Mammary epithelial cell (primary cell): ENCODE measurements at regions not wholly inside any gene's neighbourhood (a gene's known extent, or its start where the extent isn't known, plus 50 kb on each side); places are given as distances from the start of the nearest gene placed in this dataset.

Experiments used
- EZH2 ChIP-seq: IDR thresholded peaks from 2 replicates; pipeline ENCODE4 v1.6.1; 2012; ENCODE audit warnings: low read length, inconsistent platforms, borderline replicate concordance
- TF ChIP-seq, protein P1 (sequence below), 2 donors: IDR thresholded peaks in 1 of 2; conservative IDR thresholded peaks in 1 of 2; 2 replicates each; pipeline ENCODE4 v1.5.1; 2011 to 2012; ENCODE audit warnings: inconsistent platforms in 2 of 2, low read length in 2 of 2, mild to moderate bottlenecking in 2 of 2, control low read depth in 1 of 2, low read depth in 1 of 2; ENCODE audit not compliant: insufficient read depth in 1 of 2; ENCODE audit errors: extremely low read depth in 1 of 2

DNA sequence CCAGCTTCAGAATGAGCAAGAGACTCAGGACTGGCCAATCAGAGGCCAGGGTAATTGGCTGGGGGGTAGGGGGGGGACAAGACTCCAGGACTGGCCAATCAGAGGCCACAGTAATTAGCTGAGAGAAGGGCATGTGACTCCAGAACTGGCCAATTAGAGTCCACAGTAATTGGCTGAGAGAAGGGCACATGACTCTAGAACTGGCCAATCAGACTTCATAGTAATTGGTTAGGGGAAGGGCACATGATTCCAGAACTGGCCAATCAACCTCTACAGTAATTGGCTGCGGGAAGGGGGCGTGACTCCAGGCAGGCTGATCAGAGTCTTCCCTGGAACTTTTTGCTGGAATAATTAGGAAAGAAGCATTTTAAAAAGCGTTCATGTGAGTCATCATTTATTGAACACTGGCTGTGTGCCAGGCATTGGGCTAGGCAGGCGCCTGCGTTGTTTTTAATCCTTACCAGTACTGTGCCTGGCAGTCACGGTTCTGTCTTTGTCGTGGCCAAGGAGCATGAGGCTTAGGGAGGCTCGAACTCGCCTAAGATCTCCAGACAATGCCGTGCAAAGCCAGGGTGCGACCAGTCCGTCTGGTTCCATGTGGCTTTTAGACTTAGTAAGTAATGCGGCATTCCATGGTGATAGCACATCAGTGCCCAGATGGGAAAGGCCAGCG lies 508.1 kb downstream of the TBC1D22A start:
- TF ChIP-seq, protein P1, sequence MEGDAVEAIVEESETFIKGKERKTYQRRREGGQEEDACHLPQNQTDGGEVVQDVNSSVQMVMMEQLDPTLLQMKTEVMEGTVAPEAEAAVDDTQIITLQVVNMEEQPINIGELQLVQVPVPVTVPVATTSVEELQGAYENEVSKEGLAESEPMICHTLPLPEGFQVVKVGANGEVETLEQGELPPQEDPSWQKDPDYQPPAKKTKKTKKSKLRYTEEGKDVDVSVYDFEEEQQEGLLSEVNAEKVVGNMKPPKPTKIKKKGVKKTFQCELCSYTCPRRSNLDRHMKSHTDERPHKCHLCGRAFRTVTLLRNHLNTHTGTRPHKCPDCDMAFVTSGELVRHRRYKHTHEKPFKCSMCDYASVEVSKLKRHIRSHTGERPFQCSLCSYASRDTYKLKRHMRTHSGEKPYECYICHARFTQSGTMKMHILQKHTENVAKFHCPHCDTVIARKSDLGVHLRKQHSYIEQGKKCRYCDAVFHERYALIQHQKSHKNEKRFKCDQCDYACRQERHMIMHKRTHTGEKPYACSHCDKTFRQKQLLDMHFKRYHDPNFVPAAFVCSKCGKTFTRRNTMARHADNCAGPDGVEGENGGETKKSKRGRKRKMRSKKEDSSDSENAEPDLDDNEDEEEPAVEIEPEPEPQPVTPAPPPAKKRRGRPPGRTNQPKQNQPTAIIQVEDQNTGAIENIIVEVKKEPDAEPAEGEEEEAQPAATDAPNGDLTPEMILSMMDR (conservative IDR thresholded peaks at IDR 0.05 in 1 of 2, IDR thresholded peaks at IDR 0.05 in 1 of 2; ENCODE audit: extremely low read depth in 1 of 2, insufficient read depth in 1 of 2, low read depth in 1 of 2, low read length in 2 of 2), result no peak
- no peak for TF ChIP-seq EZH2
